ENCODE measurements at regions not wholly inside any gene's neighbourhood (a gene's known extent, or its start where the extent isn't known, plus 50 kb on each side); places are given as distances from the start of the nearest gene placed in this dataset.

GRCh38 chr13:26980099-26981031, 191.2 kb downstream of the USP12 start:
- Histone ChIP-seq H2AFZ (no peak overlapping the region), H3K4me2 (no peak overlapping the region), H3K4me1 (ENCODE audit: insufficient read depth) (peaks cover 61% of the 10 kb centered on the region), H4K20me1 (ENCODE audit: insufficient read depth, poor library complexity, severe bottlenecking) (no peaks in the 10 kb centered on the region), H3K79me2 (no peaks in the 10 kb centered on the region), H3K36me3 (replicated peaks; ENCODE audit: insufficient read depth, low read depth) (no peaks in the 10 kb centered on the region), H3K9me3 (ENCODE audit: low read depth) (no peaks in the 10 kb centered on the region), H3K27ac (peak overlapping the region; percentile 81), H3K27me3 (no peaks in the 10 kb centered on the region), H3K9me2 (replicated peaks; ENCODE audit: insufficient read depth) (no peaks in the 10 kb centered on the region), H3K4me3 (no peak overlapping the region)
- 80% methylated on average over 18 of the region's 18 CpGs for WGBS (ENCODE audit: low lambda C conversion rate, missing lambda C conversion rate)
- DNase-seq (ENCODE audit: low spot score) = no peak
- no peak for TF ChIP-seq CTCF (IDR thresholded peaks at IDR 0.05; ENCODE audit: poor library complexity)
- TF ChIP-seq EZH2 (IDR thresholded peaks at IDR 0.05; ENCODE audit: borderline replicate concordance) = no peak
- no peak for TF ChIP-seq EZH2phosphoT487 (IDR thresholded peaks at IDR 0.05; ENCODE audit: low read depth, severe bottlenecking, unreplicated experiment)

- H3K27ac ChIP-seq = peak overlapping the region; percentile 81
- no peak for TF ChIP-seq CTCF (IDR thresholded peaks at IDR 0.05; ENCODE audit: poor library complexity)
- TF ChIP-seq EZH2phosphoT487 (IDR thresholded peaks at IDR 0.05; ENCODE audit: low read depth, severe bottlenecking, unreplicated experiment) = no peak
- no peak for TF ChIP-seq EZH2 (IDR thresholded peaks at IDR 0.05; ENCODE audit: borderline replicate concordance)
These were observed 192.3 kb downstream of the USP12 start for GRCh38 chr13:26979334-26979733.

GRCh38 chr13:26978081-26978860, 193.3 kb downstream of the USP12 start:
- 45% methylated on average over 12 of the region's 12 CpGs for WGBS (ENCODE audit: low lambda C conversion rate, missing lambda C conversion rate)
- no peaks in the 10 kb centered on the region for H3K9me2 ChIP-seq (replicated peaks; ENCODE audit: insufficient read depth)
- peak; percentile 54 for DNase-seq (ENCODE audit: low spot score)
- H2AFZ ChIP-seq = no peak overlapping the region
- H3K9me3 ChIP-seq (ENCODE audit: low read depth) = no peaks in the 10 kb centered on the region
- H4K20me1 ChIP-seq (ENCODE audit: insufficient read depth, poor library complexity, severe bottlenecking) = no peaks in the 10 kb centered on the region
- H3K4me1 ChIP-seq (ENCODE audit: insufficient read depth) = peaks cover 46% of the 10 kb centered on the region
- no peaks in the 10 kb centered on the region for H3K27me3 ChIP-seq
- no peaks in the 10 kb centered on the region for H3K79me2 ChIP-seq
- no peaks in the 10 kb centered on the region for H3K36me3 ChIP-seq (replicated peaks; ENCODE audit: insufficient read depth, low read depth)
- TF ChIP-seq EZH2phosphoT487 (IDR thresholded peaks at IDR 0.05; ENCODE audit: low read depth, severe bottlenecking, unreplicated experiment) = no peak
- TF ChIP-seq CTCF (IDR thresholded peaks at IDR 0.05; ENCODE audit: poor library complexity) = no peak
- TF ChIP-seq EZH2 (IDR thresholded peaks at IDR 0.05; ENCODE audit: borderline replicate concordance) = no peak
- H3K4me3 ChIP-seq = no peak overlapping the region
- H3K27ac ChIP-seq = peak overlapping the region; percentile 81
- H3K4me2 ChIP-seq = no peak overlapping the region

More at GRCh38 chr13:26979334-26979733, 192.3 kb downstream of the USP12 start:
- Histone ChIP-seq H3K27me3 (no peaks in the 10 kb centered on the region), H3K4me1 (ENCODE audit: insufficient read depth) (peaks cover 54% of the 10 kb centered on the region), H3K36me3 (replicated peaks; ENCODE audit: insufficient read depth, low read depth) (no peaks in the 10 kb centered on the region), H4K20me1 (ENCODE audit: insufficient read depth, poor library complexity, severe bottlenecking) (no peaks in the 10 kb centered on the region), H3K9me2 (replicated peaks; ENCODE audit: insufficient read depth) (no peaks in the 10 kb centered on the region), H3K4me2 (no peak overlapping the region), H3K79me2 (no peaks in the 10 kb centered on the region), H3K4me3 (no peak overlapping the region), H2AFZ (no peak overlapping the region), H3K9me3 (ENCODE audit: low read depth) (no peaks in the 10 kb centered on the region)
- no peak for DNase-seq (ENCODE audit: low spot score)
- WGBS (ENCODE audit: low lambda C conversion rate, missing lambda C conversion rate) = 92% methylated on average over 8 of the region's 8 CpGs
